Activated CD4-positive, alpha-beta memory T cell treated with anti-CD3 and anti-CD28 coated beads for 36 hours (primary cell): ENCODE measurements at regions not wholly inside any gene's neighbourhood (a gene's known extent, or its start where the extent isn't known, plus 50 kb on each side); places are given as distances from the start of the nearest gene placed in this dataset.

Experiments used
- CTCF ChIA-PET: fragments of 350-600 bp; sonication (Branson Sonifier 250); formaldehyde crosslinking; loops from one replicate; lab custom pipeline; 2021; ENCODE audit warnings: antibody characterized with exemption, inconsistent platforms; lab: Charles Lee
- POLR2A ChIA-PET: fragments of 350-600 bp; sonication (Branson Sonifier 250); formaldehyde crosslinking; loops from one replicate; lab custom pipeline; 2021; ENCODE audit warnings: antibody characterized with exemption; lab: Charles Lee
- DNase-seq: peaks from one replicate; pipeline ENCODE4 v3.0.0-alpha.2; 2020
- H3K27ac Mint-ChIP-seq: one replicate; pipeline ENCODE4 v1.8.0; 2021; ENCODE audit warnings: mixed read lengths
- H3K27me3 Mint-ChIP-seq: one replicate; pipeline ENCODE4 v1.8.0; 2021; ENCODE audit warnings: mixed read lengths
- H3K36me3 Mint-ChIP-seq: one replicate; pipeline ENCODE4 v1.8.0; 2021; ENCODE audit warnings: mixed read lengths
- H3K4me1 Mint-ChIP-seq: one replicate; pipeline ENCODE4 v1.8.0; 2021; ENCODE audit warnings: low read depth, mixed read lengths
- H3K4me3 Mint-ChIP-seq: one replicate; pipeline ENCODE4 v1.8.0; 2021; ENCODE audit warnings: mild to moderate bottlenecking, mixed read lengths
- H3K9me3 Mint-ChIP-seq: one replicate; pipeline ENCODE4 v1.8.0; 2021; ENCODE audit warnings: mixed read lengths
- intact Hi-C: fragments of 100-400 bp; cut with micrococcal nuclease; formaldehyde crosslinking; loops from one replicate; pipeline ENCODE4 v1.15.1; 2023

- ChIA-PET POLR2A (interaction anchor here (0.6 kb wide), 1 partner anchor 176 kb away, joined by 3 read pairs; no protein-coding TSS in a partner anchor), CTCF (no interaction called here)
- no peaks in the 10 kb centered on the region for H3K9me3 Mint-ChIP-seq
- H3K4me1 Mint-ChIP-seq = no peaks in the 10 kb centered on the region
- no peak overlapping the region for H3K27ac Mint-ChIP-seq
- peaks cover 14% of the 10 kb centered on the region for H3K27me3 Mint-ChIP-seq
- H3K4me3 Mint-ChIP-seq = no peak overlapping the region
- intact Hi-C loops = no loop called here
- DNase-seq = no peak
- no peaks in the 10 kb centered on the region for H3K36me3 Mint-ChIP-seq
Observed at GRCh38 chr6:41487860-41488432, 58.2 kb upstream of the FOXP4 start.

GRCh38 chr6:41488433-41489119 is 57.6 kb upstream of the FOXP4 start:
- Mint-ChIP-seq H3K4me3 (no peak overlapping the region), H3K27me3 (peaks cover 14% of the 10 kb centered on the region), H3K9me3 (no peaks in the 10 kb centered on the region), H3K4me1 (no peaks in the 10 kb centered on the region), H3K36me3 (no peaks in the 10 kb centered on the region), H3K27ac (no peak overlapping the region)
- intact Hi-C loops = no loop called here
- DNase-seq = no peak
- ChIA-PET POLR2A (no interaction called here), CTCF (no interaction called here)

- no peak overlapping the region for H3K4me3 Mint-ChIP-seq
- intact Hi-C loops = no loop called here
- no peak for DNase-seq
- POLR2A ChIA-PET = no interaction called here
- H3K27me3 Mint-ChIP-seq = peaks cover 18% of the 10 kb centered on the region
- CTCF ChIA-PET = interaction anchor here (0.6 kb wide), 1 partner anchor 1223 kb away, joined by 3 read pairs; no protein-coding TSS in a partner anchor
- no peak overlapping the region for H3K27ac Mint-ChIP-seq
- H3K36me3 Mint-ChIP-seq = no peaks in the 10 kb centered on the region
- H3K4me1 Mint-ChIP-seq = no peaks in the 10 kb centered on the region
- H3K9me3 Mint-ChIP-seq = no peaks in the 10 kb centered on the region
Observed at GRCh38 chr6:41489120-41489851, 56.9 kb upstream of the FOXP4 start.

GRCh38 chr6:41492261-41492891 is 53.8 kb upstream of the FOXP4 start:
- DNase-seq = no peak
- Mint-ChIP-seq H3K27me3 (peaks cover 17% of the 10 kb centered on the region), H3K36me3 (no peaks in the 10 kb centered on the region), H3K27ac (no peak overlapping the region), H3K9me3 (no peaks in the 10 kb centered on the region), H3K4me1 (no peaks in the 10 kb centered on the region), H3K4me3 (no peak overlapping the region)
- intact Hi-C loops = no loop called here
- ChIA-PET POLR2A (no interaction called here), CTCF (no interaction called here)

GRCh38 chr6:41494212-41495110 is 51.7 kb upstream of the FOXP4 start:
- DNase-seq = no peak
- peaks cover 14% of the 10 kb centered on the region for H3K27me3 Mint-ChIP-seq
- ChIA-PET POLR2A (no interaction called here), CTCF (interaction anchor here (0.7 kb wide), 1 partner anchor 126 kb away, joined by 4 read pairs; no protein-coding TSS in a partner anchor)
- H3K4me3 Mint-ChIP-seq = no peak overlapping the region
- no peaks in the 10 kb centered on the region for H3K36me3 Mint-ChIP-seq
- no peaks in the 10 kb centered on the region for H3K4me1 Mint-ChIP-seq
- no peak overlapping the region for H3K27ac Mint-ChIP-seq
- H3K9me3 Mint-ChIP-seq = no peaks in the 10 kb centered on the region
- intact Hi-C loops = no loop called here
